ENCODE measurements at regions not wholly inside any gene's neighbourhood (a gene's known extent, or its start where the extent isn't known, plus 50 kb on each side); places are given as distances from the start of the nearest gene placed in this dataset.
"Not testable (repeated sequence)": the region's sequence is repeated elsewhere in the genome, so short reads cannot be mapped to it uniquely, and the experiment has no call there.

GRCh38 chr7:13132314-13132713, 444.9 kb downstream of the ARL4A start:
- no peak for ATAC-seq
- TF ChIP-seq CREB5 (CRISPR knock-in tag; IDR thresholded peaks at IDR 0.05; ENCODE audit: low read depth) = no peak
- TF ChIP-seq CSDC2 (CRISPR knock-in tag; IDR thresholded peaks at IDR 0.05) = no peak
- TF ChIP-seq RARB (CRISPR knock-in tag; IDR thresholded peaks at IDR 0.05) = no peak
- TF ChIP-seq TOX (CRISPR knock-in tag; IDR thresholded peaks at IDR 0.05; ENCODE audit: borderline replicate concordance) = no peak
- no peak for TF ChIP-seq ARNTL (CRISPR knock-in tag; IDR thresholded peaks at IDR 0.05; ENCODE audit: borderline replicate concordance, low read depth)
- TF ChIP-seq, protein P1, sequence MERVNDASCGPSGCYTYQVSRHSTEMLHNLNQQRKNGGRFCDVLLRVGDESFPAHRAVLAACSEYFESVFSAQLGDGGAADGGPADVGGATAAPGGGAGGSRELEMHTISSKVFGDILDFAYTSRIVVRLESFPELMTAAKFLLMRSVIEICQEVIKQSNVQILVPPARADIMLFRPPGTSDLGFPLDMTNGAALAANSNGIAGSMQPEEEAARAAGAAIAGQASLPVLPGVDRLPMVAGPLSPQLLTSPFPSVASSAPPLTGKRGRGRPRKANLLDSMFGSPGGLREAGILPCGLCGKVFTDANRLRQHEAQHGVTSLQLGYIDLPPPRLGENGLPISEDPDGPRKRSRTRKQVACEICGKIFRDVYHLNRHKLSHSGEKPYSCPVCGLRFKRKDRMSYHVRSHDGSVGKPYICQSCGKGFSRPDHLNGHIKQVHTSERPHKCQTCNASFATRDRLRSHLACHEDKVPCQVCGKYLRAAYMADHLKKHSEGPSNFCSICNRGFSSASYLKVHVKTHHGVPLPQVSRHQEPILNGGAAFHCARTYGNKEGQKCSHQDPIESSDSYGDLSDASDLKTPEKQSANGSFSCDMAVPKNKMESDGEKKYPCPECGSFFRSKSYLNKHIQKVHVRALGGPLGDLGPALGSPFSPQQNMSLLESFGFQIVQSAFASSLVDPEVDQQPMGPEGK (CRISPR knock-in tag; IDR thresholded peaks at IDR 0.05; ENCODE audit: borderline replicate concordance) = no peak
- no peak for TF ChIP-seq ZNF565 (CRISPR knock-in tag; conservative IDR thresholded peaks at IDR 0.05; ENCODE audit: low read depth)
- TF ChIP-seq ZFP3 (CRISPR knock-in tag; IDR thresholded peaks at IDR 0.05) = no peak
- TF ChIP-seq ZNF70 (CRISPR knock-in tag; IDR thresholded peaks at IDR 0.05) = no peak
- TF ChIP-seq SNAI2 (CRISPR knock-in tag; IDR thresholded peaks at IDR 0.05) = no peak
- TF ChIP-seq ISL1 (CRISPR knock-in tag; IDR thresholded peaks at IDR 0.05) = no peak
- no peak for TF ChIP-seq GLIS3 (CRISPR knock-in tag; IDR thresholded peaks at IDR 0.05)
- TF ChIP-seq, protein P2, sequence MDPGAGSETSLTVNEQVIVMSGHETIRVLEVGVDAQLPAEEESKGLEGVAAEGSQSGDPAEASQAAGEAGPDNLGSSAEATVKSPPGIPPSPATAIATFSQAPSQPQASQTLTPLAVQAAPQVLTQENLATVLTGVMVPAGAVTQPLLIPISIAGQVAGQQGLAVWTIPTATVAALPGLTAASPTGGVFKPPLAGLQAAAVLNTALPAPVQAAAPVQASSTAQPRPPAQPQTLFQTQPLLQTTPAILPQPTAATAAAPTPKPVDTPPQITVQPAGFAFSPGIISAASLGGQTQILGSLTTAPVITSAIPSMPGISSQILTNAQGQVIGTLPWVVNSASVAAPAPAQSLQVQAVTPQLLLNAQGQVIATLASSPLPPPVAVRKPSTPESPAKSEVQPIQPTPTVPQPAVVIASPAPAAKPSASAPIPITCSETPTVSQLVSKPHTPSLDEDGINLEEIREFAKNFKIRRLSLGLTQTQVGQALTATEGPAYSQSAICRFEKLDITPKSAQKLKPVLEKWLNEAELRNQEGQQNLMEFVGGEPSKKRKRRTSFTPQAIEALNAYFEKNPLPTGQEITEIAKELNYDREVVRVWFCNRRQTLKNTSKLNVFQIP (CRISPR knock-in tag; IDR thresholded peaks at IDR 0.05; ENCODE audit: borderline replicate concordance, low read depth) = no peak
- TF ChIP-seq BACH2 (CRISPR knock-in tag; IDR thresholded peaks at IDR 0.05; ENCODE audit: borderline replicate concordance) = no peak
- TF ChIP-seq ESRRG (CRISPR knock-in tag; IDR thresholded peaks at IDR 0.05) = no peak
- no peak for TF ChIP-seq TSHZ2 (CRISPR knock-in tag; IDR thresholded peaks at IDR 0.05)
- TF ChIP-seq PPARA (CRISPR knock-in tag; IDR thresholded peaks at IDR 0.05; ENCODE audit: borderline replicate concordance) = no peak

- ATAC-seq = not testable (repeated sequence)
Measured at GRCh38 chr7:13136345-13136744, 448.9 kb downstream of the ARL4A start.

- no peak for ATAC-seq
- TF ChIP-seq TSHZ2 (CRISPR knock-in tag; IDR thresholded peaks at IDR 0.05) = no peak
- no peak for TF ChIP-seq ZNF565 (CRISPR knock-in tag; conservative IDR thresholded peaks at IDR 0.05; ENCODE audit: low read depth)
- no peak for TF ChIP-seq ESRRG (CRISPR knock-in tag; IDR thresholded peaks at IDR 0.05)
Measured at GRCh38 chr7:13139436-13139835, 452.0 kb downstream of the ARL4A start.

GRCh38 chr7:13144673-13145072, 457.2 kb downstream of the ARL4A start:
- no peak for ATAC-seq
- TF ChIP-seq ISL1 (CRISPR knock-in tag; IDR thresholded peaks at IDR 0.05) = no peak
- TF ChIP-seq CSDC2 (CRISPR knock-in tag; IDR thresholded peaks at IDR 0.05) = no peak
- TF ChIP-seq, protein P1 (CRISPR knock-in tag; IDR thresholded peaks at IDR 0.05; ENCODE audit: borderline replicate concordance) = no peak
- TF ChIP-seq CREB5 (CRISPR knock-in tag; IDR thresholded peaks at IDR 0.05; ENCODE audit: low read depth) = no peak
- no peak for TF ChIP-seq RARB (CRISPR knock-in tag; IDR thresholded peaks at IDR 0.05)
- no peak for TF ChIP-seq ZNF8 (CRISPR knock-in tag; IDR thresholded peaks at IDR 0.05)

Data from SK-N-SH treated with all-trans-retinoic acid at 6 μM for 48 hours (cell line).